WI38 (cell line): ENCODE measurements at regions not wholly inside any gene's neighbourhood (a gene's known extent, or its start where the extent isn't known, plus 50 kb on each side); places are given as distances from the start of the nearest gene placed in this dataset.

Source experiments
- H3K4me3 ChIP-seq: 2 replicates; pipeline ENCODE4 v1.5.1; 2011; ENCODE audit warnings: low read depth, mild to moderate bottlenecking, control low read depth, low read length
- CTCF ChIP-seq: IDR thresholded peaks from 2 replicates; pipeline ENCODE4 v1.5.1; 2012; ENCODE audit warnings: low read depth, mild to moderate bottlenecking, control low read depth, low read length

DNA sequence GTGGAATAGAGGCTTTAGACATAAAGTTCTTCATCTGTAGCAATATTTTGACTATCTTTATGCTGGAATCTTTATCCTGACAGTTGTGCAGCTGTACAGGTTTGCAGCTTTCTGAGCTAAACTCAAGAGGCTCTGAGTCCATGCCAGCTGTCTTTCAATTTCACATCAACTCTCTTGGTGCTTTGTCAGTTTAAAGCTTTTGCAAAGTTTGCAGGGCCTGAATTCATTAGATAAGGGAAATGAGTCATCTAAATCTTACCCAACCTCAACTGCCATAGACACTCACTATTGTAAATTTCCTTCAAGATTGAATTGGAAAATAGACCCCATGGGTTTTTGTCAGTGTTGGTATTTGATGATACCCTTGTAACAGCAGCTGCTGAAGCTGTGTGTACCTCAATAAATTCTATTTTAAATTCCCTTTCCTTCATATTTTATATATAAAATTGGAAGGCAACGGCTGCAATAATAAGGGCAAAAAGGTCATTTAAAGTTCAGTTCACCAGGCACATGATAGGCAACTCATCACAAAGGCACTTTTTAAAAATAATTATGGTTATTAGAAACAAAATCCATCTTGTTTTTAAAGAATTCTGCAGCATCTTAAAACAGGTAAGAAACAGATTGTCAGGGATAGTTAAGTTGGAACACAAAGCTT lies 169.9 kb upstream of the SLC39A10 start:
- no peak overlapping the region for H3K4me3 ChIP-seq
- no peak for TF ChIP-seq CTCF

DNA sequence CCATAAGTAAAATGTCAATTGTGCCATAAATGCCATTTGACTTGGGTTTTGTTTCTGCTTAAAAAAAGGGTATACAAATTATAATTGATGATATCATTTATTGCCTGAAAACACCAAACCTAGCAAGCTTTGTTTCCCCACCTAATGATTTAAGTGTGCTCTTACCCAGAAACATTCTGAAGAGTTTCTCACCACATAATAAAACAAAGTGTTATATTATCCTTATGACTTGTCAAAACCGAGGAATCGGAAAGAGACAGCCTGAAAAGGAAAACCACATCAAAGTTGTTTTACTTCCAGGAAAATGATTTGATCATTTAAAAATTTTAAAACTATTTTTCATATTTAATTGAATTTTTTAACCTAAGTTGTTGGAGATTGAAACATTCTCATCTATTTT lies 170.5 kb upstream of the SLC39A10 start:
- no peak overlapping the region for H3K4me3 ChIP-seq
- no peak for TF ChIP-seq CTCF

GRCh38 chr2:195482010-195482409 lies 175.0 kb upstream of the SLC39A10 start:
- no peak overlapping the region for H3K4me3 ChIP-seq
- no peak for TF ChIP-seq CTCF

GRCh38 chr2:195480121-195480520 lies 176.9 kb upstream of the SLC39A10 start:
- no peak for TF ChIP-seq CTCF
- H3K4me3 ChIP-seq, result no peak overlapping the region

GRCh38 chr2:195479407-195479806 lies 177.6 kb upstream of the SLC39A10 start:
- H3K4me3 ChIP-seq, result no peak overlapping the region
- TF ChIP-seq CTCF, result no peak

DNA sequence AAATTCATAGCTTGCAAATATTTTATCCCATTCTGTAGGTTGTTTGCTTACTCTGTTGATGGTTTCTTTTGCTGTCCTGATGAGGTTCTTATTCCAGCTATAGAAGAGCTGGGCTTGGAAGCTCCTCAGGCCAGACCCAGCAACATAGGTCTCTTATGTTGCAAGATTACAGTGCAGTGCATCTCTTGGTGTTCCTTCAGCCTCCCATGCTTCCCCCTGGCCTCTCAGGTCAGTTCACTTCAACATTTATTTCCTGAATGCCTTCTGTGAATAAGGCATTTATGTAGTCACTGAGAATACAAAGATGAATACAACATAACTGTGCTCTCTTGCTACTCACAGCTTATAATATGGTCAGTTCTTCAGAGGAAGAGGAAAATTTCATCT lies 179.0 kb upstream of the SLC39A10 start:
- no peak for TF ChIP-seq CTCF
- H3K4me3 ChIP-seq, result no peak overlapping the region

DNA sequence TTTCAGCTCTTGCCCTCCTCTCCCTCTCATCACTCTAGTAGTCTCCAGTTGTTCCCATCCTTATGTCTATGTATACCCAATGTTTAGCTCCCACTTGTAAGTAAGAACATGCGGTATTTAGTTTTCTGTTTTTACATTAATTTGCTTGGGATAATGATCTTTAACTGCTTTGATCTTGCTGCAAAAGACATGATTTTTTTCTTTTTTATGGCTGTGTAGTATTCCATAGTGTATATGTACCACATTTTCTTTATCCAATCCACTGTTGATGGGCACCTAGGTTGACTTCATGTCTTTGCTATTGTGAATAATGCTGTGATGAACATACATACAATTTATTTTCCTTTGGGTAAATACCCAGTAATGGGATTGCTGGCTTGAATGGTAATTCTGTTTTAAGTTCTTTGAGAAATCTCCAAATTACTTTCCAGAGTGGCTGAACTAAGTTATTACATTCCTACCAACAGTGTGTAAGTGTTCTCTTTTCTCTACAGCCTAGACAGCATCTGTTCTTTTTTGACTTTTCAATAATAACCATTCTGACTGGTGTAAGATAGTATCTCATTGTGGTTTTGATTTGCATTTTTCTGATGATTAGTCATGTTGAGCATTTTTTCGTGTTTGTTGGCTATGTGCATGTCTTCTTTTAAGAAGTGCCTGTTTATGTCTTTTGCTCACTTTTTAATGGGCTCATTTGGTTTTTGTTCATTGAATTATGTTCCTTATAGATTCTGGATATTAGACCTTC lies 179.6 kb upstream of the SLC39A10 start:
- TF ChIP-seq CTCF, result no peak
- H3K4me3 ChIP-seq, result no peak overlapping the region
